HFF-Myc (cell line): ENCODE measurements at regions not wholly inside any gene's neighbourhood (a gene's known extent, or its start where the extent isn't known, plus 50 kb on each side); places are given as distances from the start of the nearest gene placed in this dataset.
A peak's percentile ranks its signal among the peaks of the same experiment; 100 is the strongest.

Experiments used
- DNase-seq: peaks from one replicate; pipeline ENCODE4 v3.0.0-alpha.2; 2011; ENCODE audit warnings: low read depth; ENCODE audit errors: extremely low read depth
- H3K4me3 ChIP-seq: replicated peaks from 2 replicates; pipeline ENCODE4 v1.5.1; 2011; ENCODE audit warnings: low read depth, mild to moderate bottlenecking, control low read depth, low read length
- CTCF ChIP-seq: IDR thresholded peaks from 2 replicates; pipeline ENCODE4 v1.5.1; 2012; ENCODE audit warnings: mild to moderate bottlenecking, low read depth, low read length, control low read depth; ENCODE audit errors: missing control alignments

- no peak for DNase-seq
Measured at GRCh38 chr7:114086537-114086913, 167.7 kb upstream of the PPP1R3A start.

GRCh38 chr7:114085592-114086501 is 167.0 kb upstream of the PPP1R3A start:
- H3K4me3 ChIP-seq: peak overlapping the region; percentile 64
- no peak for DNase-seq
- no peak for TF ChIP-seq CTCF

More at GRCh38 chr7:114086537-114086913, 167.7 kb upstream of the PPP1R3A start:
- no peak for TF ChIP-seq CTCF
- H3K4me3 ChIP-seq: peak overlapping the region; percentile 64

GRCh38 chr7:114085313-114085591 is 166.4 kb upstream of the PPP1R3A start:
- peak overlapping the region; percentile 64 for H3K4me3 ChIP-seq
- no peak for TF ChIP-seq CTCF
- no peak for DNase-seq

- no peak for DNase-seq
- no peak for TF ChIP-seq CTCF
- H3K4me3 ChIP-seq: peak overlapping the region; percentile 64
Measured at GRCh38 chr7:114084472-114085312, 165.9 kb upstream of the PPP1R3A start.

GRCh38 chr7:114084002-114084471 is 165.2 kb upstream of the PPP1R3A start:
- no peak overlapping the region for H3K4me3 ChIP-seq
- no peak for TF ChIP-seq CTCF
- DNase-seq: no peak

GRCh38 chr7:114083166-114084001 is 164.6 kb upstream of the PPP1R3A start:
- TF ChIP-seq CTCF: no peak
- DNase-seq: no peak
- H3K4me3 ChIP-seq: no peak overlapping the region
